Sigmoid colon (tissue), 6 donors: ENCODE measurements at regions not wholly inside any gene's neighbourhood (a gene's known extent, or its start where the extent isn't known, plus 50 kb on each side); places are given as distances from the start of the nearest gene placed in this dataset.

Experiments used
- DNase-seq: peaks from one replicate; pipeline ENCODE4 v3.0.0-alpha.2; 2019
- H3K27ac ChIP-seq, 4 donors: fragments of 200-600 bp; sonication (generic); one replicate each; pipeline ENCODE4 v1.5.1; 2016 to 2019; ENCODE audit warnings: mild to moderate bottlenecking in 1 of 4
- H3K27me3 ChIP-seq, 3 donors: fragments of 200-600 bp; sonication (generic); one replicate each; pipeline ENCODE4 v1.5.1; 2019; ENCODE audit warnings: mild to moderate bottlenecking in 1 of 3
- H3K36me3 ChIP-seq, 4 donors: fragments of 200-600 bp; sonication (generic); one replicate each; pipeline ENCODE4 v1.5.1; 2016 to 2019
- H3K4me1 ChIP-seq, 4 donors: fragments of 200-600 bp; sonication (generic); one replicate each; pipeline ENCODE4 v1.5.1; 2017 to 2019
- H3K4me3 ChIP-seq, 4 donors: fragments of 200-600 bp; sonication (generic); one replicate each; pipeline ENCODE4 v1.5.1; 2017 to 2019; ENCODE audit warnings: mild to moderate bottlenecking in 2 of 4, moderate library complexity in 1 of 4
- H3K9me3 ChIP-seq, 4 donors: fragments of 200-600 bp in 3 of 4; sonication (generic) in 3 of 4; one replicate each; pipeline versions ENCODE4 v1.5.1 to v1.6.1; 2013 to 2019
- EP300 ChIP-seq, 4 donors: sonication (generic); formaldehyde crosslinking; IDR thresholded peaks; one replicate each; pipeline ENCODE4 v1.6.1; 2017; ENCODE audit warnings: antibody characterized with exemption in 4 of 4
- POLR2A ChIP-seq, 2 donors: fragments of 450-650 bp; IDR thresholded peaks; one replicate each; pipeline ENCODE4 v1.6.1; 2016; ENCODE audit warnings: antibody characterized with exemption in 2 of 2, mild to moderate bottlenecking in 2 of 2, moderate library complexity in 2 of 2
- POLR2AphosphoS5 ChIP-seq, 4 donors: sonication (generic); formaldehyde crosslinking; IDR thresholded peaks; one replicate each; pipeline ENCODE4 v1.6.1; 2017; ENCODE audit warnings: antibody characterized with exemption in 4 of 4
- WGBS, 2 donors: extraction: QIAGEN DNeasy Blood & Tissue Kit; methylation state at CpG; one replicate each; pipeline ENCODE4 v1.1.7; 2013; 5-methylcytosine and 5-hydroxymethylcytosine counted together
- intact Hi-C: fragments of 100-400 bp; cut with DNase I; formaldehyde crosslinking; loops from one replicate; pipeline ENCODE4 v1.15.1; 2023
- TF ChIP-seq, protein P1 (sequence below), 4 experiments: fragments of 450-650 bp in 3 of 4; fragments of 200-600 bp in 1 of 4; IDR thresholded peaks; one replicate each; pipeline ENCODE4 v1.5.1; 2016 to 2019; ENCODE audit warnings: antibody characterized with exemption in 4 of 4, mild to moderate bottlenecking in 3 of 4, moderate library complexity in 2 of 4
- donor health status: healthy with polysubstance abuse.
- donor health status: healthy.

DNA sequence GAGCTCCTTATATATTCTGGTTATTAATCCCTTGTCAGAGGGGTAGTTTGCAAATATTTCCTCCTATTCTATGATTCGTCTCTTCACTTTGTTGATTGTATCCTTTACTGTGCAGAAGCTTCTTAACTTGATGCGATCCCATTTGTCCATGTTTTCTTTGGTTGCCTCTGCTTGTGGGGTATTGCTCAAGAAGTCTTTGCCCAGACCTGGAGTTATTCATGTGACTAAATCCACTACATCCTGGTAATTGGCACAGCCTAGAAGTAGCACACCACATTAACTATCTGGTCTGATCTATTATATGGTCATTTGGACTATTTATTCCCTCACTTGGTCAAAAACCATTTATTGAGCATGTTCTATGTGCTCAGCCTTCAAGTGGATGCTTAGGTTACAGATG, 164.8 kb upstream of the ATP11B start:
- no peak overlapping the region for H3K4me3 ChIP-seq
- DNase-seq: no peak
- intact Hi-C loops: no loop called here
- H3K27me3 ChIP-seq: no peaks in the 10 kb centered on the region
- no peak for TF ChIP-seq EP300 (IDR thresholded peaks at IDR 0.05)
- TF ChIP-seq POLR2AphosphoS5 (IDR thresholded peaks at IDR 0.05): no peak
- TF ChIP-seq POLR2A (IDR thresholded peaks at IDR 0.05): no peak
- TF ChIP-seq, protein P1, sequence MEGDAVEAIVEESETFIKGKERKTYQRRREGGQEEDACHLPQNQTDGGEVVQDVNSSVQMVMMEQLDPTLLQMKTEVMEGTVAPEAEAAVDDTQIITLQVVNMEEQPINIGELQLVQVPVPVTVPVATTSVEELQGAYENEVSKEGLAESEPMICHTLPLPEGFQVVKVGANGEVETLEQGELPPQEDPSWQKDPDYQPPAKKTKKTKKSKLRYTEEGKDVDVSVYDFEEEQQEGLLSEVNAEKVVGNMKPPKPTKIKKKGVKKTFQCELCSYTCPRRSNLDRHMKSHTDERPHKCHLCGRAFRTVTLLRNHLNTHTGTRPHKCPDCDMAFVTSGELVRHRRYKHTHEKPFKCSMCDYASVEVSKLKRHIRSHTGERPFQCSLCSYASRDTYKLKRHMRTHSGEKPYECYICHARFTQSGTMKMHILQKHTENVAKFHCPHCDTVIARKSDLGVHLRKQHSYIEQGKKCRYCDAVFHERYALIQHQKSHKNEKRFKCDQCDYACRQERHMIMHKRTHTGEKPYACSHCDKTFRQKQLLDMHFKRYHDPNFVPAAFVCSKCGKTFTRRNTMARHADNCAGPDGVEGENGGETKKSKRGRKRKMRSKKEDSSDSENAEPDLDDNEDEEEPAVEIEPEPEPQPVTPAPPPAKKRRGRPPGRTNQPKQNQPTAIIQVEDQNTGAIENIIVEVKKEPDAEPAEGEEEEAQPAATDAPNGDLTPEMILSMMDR (IDR thresholded peaks at IDR 0.05): no peak
- no peak overlapping the region for H3K27ac ChIP-seq
- H3K9me3 ChIP-seq: no peaks in the 10 kb centered on the region
- H3K4me1 ChIP-seq: no peaks in the 10 kb centered on the region
- WGBS, 2 donors: 93 to 95% methylated on average over 2 of the region's 2 CpGs
- H3K36me3 ChIP-seq: no peaks in the 10 kb centered on the region

DNA sequence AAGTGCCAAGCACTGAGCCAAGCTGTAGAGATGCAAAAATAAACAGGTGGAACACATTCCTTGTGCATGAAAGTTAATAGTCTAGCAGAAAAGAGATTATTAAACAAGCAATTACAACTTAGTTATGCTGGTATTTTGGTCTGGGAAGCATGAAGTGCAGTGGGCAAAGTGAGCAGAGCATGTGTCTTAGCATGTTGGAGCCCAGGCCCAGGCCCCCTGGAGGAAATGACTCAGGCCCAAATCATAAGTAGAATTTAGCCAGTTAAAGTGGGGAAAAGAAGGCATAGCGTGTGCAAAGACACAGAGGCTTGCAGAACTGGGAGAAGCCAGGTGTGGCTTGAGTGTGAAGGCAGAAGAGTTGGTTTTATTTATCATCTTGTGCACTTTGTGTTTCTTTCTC, 163.8 kb upstream of the ATP11B start:
- TF ChIP-seq EP300 (IDR thresholded peaks at IDR 0.05) (no peak), POLR2AphosphoS5 (IDR thresholded peaks at IDR 0.05) (no peak), POLR2A (IDR thresholded peaks at IDR 0.05) (no peak)
- TF ChIP-seq, protein P1 (IDR thresholded peaks at IDR 0.05): no peak
- DNase-seq: no peak
- intact Hi-C loops: no loop called here
- H3K9me3 ChIP-seq: no peaks in the 10 kb centered on the region
- WGBS, 2 donors: 55 to 95% methylated on average over 1 of the region's 1 CpG
- H3K4me1 ChIP-seq: no peaks in the 10 kb centered on the region
- no peak overlapping the region for H3K27ac ChIP-seq
- H3K36me3 ChIP-seq: no peaks in the 10 kb centered on the region
- no peak overlapping the region for H3K4me3 ChIP-seq
- no peaks in the 10 kb centered on the region for H3K27me3 ChIP-seq

DNA sequence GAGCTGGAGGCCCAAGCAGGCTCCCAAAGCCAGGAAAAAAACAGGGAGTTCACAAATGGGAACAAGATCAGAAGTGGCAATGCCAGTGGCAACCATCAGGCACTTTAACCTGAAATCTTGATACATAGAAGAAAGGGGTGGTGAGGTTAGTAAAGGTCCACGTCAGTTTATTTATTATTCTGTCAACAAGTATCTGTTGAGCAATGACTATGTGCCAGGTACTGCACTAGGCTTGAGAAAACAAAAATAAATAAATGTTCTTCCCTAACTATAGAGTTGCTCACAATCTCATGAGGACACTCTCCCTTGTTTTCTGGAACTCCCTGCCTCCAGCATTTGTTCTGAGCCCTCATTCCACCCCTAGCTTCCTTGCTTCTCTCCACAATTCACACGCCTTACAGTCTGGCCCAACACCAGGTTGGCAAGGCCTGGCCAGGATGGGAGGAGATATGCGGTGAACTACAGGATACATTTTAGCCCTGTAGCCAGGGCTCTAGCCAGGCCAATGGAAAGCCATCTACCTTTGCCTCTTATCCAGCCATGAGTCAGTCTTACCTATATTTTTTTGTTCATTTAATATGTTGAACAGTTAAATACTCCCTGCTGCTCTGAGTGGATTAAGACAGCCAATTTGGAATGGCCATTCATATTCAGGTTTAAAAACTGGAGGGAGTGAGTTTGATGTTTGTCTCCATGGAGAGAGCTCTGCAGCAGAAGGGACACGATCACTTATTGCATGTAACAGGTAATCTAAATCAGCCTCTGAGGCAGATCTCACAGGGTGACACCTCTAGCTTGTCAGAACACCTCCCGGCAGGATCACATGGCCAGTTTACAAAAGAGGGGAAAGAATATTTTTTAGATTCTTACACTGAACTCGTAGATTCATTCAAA, 161.9 kb upstream of the ATP11B start:
- no peaks in the 10 kb centered on the region for H3K9me3 ChIP-seq
- H3K36me3 ChIP-seq: no peaks in the 10 kb centered on the region
- H3K27me3 ChIP-seq: no peaks in the 10 kb centered on the region
- no peak for DNase-seq
- WGBS, 2 donors: 84 to 87% methylated on average over 6 of the region's 6 CpGs
- no peaks in the 10 kb centered on the region for H3K4me1 ChIP-seq
- no peak overlapping the region for H3K4me3 ChIP-seq
- TF ChIP-seq POLR2A (IDR thresholded peaks at IDR 0.05) (no peak), EP300 (IDR thresholded peaks at IDR 0.05) (no peak)
- TF ChIP-seq, protein P1 (IDR thresholded peaks at IDR 0.05): no peak
- H3K27ac ChIP-seq: no peak overlapping the region
- intact Hi-C loops: no loop called here

DNA sequence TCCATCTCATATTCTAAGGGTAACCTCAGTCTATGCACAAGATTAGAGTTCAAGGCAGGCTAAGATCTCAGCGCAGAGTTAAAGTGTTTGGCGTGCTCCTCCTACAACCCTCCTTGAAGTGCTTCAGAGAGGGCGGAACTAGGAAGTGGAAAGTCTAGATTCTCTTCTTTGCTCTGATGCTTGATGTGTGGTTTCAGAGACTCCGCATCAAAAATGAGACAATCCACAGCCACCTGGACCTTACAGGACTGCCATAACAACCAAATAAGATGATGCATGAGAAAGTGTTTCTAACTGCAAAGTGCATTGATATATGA, 161.3 kb upstream of the ATP11B start:
- Histone ChIP-seq H3K9me3 (no peaks in the 10 kb centered on the region), H3K36me3 (no peaks in the 10 kb centered on the region), H3K27me3 (no peaks in the 10 kb centered on the region), H3K27ac (no peak overlapping the region), H3K4me1 (no peaks in the 10 kb centered on the region), H3K4me3 (no peak overlapping the region)
- TF ChIP-seq POLR2AphosphoS5 (IDR thresholded peaks at IDR 0.05) (no peak), EP300 (IDR thresholded peaks at IDR 0.05) (no peak), POLR2A (IDR thresholded peaks at IDR 0.05) (no peak)
- TF ChIP-seq, protein P1 (IDR thresholded peaks at IDR 0.05): no peak
- DNase-seq: no peak
- intact Hi-C loops: no loop called here
- WGBS, 2 donors: 94 to 96% methylated on average over 4 of the region's 4 CpGs

DNA sequence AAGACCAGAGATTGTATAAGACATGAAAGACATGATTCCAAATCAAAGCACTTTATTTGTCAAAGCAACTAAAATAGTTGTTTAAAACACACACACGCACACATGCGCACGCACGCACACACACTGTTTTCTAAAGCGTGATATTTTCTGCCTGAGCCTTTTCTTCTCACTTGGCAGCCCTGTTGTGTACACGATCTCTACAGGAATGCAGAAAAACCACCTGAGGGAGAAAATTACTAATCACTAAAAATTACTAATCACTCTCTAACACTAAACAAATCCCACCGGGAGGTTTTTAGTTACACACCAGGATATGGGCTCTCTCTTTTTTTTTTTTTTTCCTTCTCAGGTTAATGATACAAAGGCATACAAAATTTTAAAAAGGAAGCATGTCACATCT, 160.1 kb upstream of the ATP11B start:
- H3K36me3 ChIP-seq: no peaks in the 10 kb centered on the region
- H3K27me3 ChIP-seq: no peaks in the 10 kb centered on the region
- no peaks in the 10 kb centered on the region for H3K4me1 ChIP-seq
- WGBS, 2 donors: 90 to 95% methylated on average over 7 of the region's 7 CpGs
- no peaks in the 10 kb centered on the region for H3K9me3 ChIP-seq
- DNase-seq: no peak
- no peak overlapping the region for H3K4me3 ChIP-seq
- intact Hi-C loops: no loop called here
- no peak overlapping the region for H3K27ac ChIP-seq
- TF ChIP-seq EP300 (IDR thresholded peaks at IDR 0.05): no peak
